Small intestine (tissue), 7 donors: ENCODE measurements at regions not wholly inside any gene's neighbourhood (a gene's known extent, or its start where the extent isn't known, plus 50 kb on each side); places are given as distances from the start of the nearest gene placed in this dataset.

Experiments
- DNase-seq, 2 donors: peaks; one replicate each; pipeline versions ENCODE4 v3.0.0 to v3.0.0-alpha.2; 2013
- FAIRE-seq: peaks from 2 replicates; lab custom pipeline; 2012; peaks lifted over from hg19 to GRCh38; lab: Jason Lieb, UNC
- H3K27ac ChIP-seq, 3 donors: one replicate each; pipeline ENCODE4 v1.5.1; 2013; ENCODE audit warnings: low read length in 2 of 3, mild to moderate bottlenecking in 2 of 3, control low read depth in 1 of 3, inconsistent platforms in 1 of 3, low read depth in 1 of 3, moderate library complexity in 1 of 3
- H3K27me3 ChIP-seq, 3 donors: one replicate each; pipeline ENCODE4 v1.6.1; 2013; ENCODE audit warnings: low read length in 3 of 3, inconsistent platforms in 1 of 3; ENCODE audit not compliant: control insufficient read depth in 3 of 3, insufficient read depth in 3 of 3
- H3K36me3 ChIP-seq, 3 donors: one replicate each; pipeline ENCODE4 v1.6.1; 2013; ENCODE audit warnings: low read length in 3 of 3, inconsistent platforms in 1 of 3, low read depth in 1 of 3, mild to moderate bottlenecking in 1 of 3, moderate library complexity in 1 of 3; ENCODE audit not compliant: control insufficient read depth in 3 of 3, insufficient read depth in 2 of 3
- H3K4me1 ChIP-seq, 3 donors: one replicate each; pipeline ENCODE4 v1.6.1; 2013; ENCODE audit warnings: low read length in 2 of 3, inconsistent platforms in 1 of 3, low read depth in 1 of 3, mild to moderate bottlenecking in 1 of 3, moderate library complexity in 1 of 3; ENCODE audit not compliant: control insufficient read depth in 3 of 3, insufficient read depth in 2 of 3
- H3K4me3 ChIP-seq, 3 donors: one replicate each; pipeline ENCODE4 v1.5.1; 2013; ENCODE audit warnings: low read length in 3 of 3, control low read depth in 1 of 3, inconsistent platforms in 1 of 3, low read depth in 1 of 3, mild to moderate bottlenecking in 1 of 3, moderate library complexity in 1 of 3
- H3K9me3 ChIP-seq, 2 donors: one replicate each; pipeline ENCODE4 v1.6.1; 2013; ENCODE audit warnings: low read depth in 1 of 2, low read length in 1 of 2; ENCODE audit not compliant: control insufficient read depth in 2 of 2, insufficient read depth in 1 of 2
- WGBS, 3 donors: extraction: QIAGEN DNeasy Blood & Tissue Kit; methylation state at CpG; one replicate each; pipeline ENCODE4 v1.1.7; 2013; 5-methylcytosine and 5-hydroxymethylcytosine counted together
- donor health status: healthy with polysubstance abuse.
- donor health status: control.
- donor health status: control.
- donor health status: Bipolar disorder and iron deficiency.
- donor health status: healthy.

DNA sequence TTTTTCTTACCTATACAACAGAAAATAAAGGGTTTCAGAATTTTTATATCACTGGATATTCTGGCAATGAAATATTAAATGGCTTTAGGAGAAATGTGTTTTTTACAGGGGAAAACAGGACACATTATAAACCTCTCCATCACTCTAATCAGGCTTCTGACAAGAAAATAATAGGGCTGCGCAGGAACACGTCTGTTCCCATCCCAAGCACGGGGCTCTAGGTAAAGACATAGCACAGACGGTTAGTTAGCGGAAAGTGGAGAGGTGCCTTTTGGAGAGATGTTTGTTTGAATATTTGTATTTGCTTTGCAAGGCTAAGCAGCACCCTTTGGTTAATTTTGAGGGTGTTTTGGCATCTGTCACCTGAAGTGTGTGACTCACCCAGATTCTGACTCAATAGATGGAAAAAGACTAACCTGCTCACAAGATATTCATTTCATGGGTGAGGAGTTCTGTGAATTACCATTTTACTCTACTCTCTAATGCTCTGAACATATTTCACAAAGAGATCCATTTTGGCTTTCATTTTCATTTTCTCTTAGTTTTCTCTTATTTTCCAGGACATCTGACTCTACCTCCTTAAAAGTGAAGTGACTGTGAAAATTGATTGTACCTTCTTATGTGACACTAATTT lies 174.5 kb upstream of the AKR1E2 start:
- FAIRE-seq, result no peak
- no peak overlapping the region for H3K4me3 ChIP-seq
- H3K27ac ChIP-seq, result no peak overlapping the region

DNA sequence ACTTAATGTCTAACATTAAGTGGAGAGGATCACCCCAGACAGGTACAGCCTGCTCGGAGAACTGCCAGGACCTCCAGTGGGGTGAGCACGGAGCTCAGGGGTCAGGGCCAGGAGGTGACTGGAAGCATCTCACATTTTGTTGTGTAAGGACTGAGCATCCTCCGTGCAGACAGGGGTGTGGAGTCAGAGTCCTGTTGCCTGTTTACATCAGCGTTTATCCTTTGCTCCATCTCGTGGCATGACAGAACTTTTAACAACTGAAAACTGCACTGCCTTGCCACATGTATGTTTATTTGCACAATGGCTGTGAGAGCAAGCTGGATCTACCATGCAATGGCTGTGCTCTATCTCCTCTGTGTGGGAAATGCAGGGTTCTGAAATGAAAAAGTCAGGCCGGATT lies 175.4 kb upstream of the AKR1E2 start:
- FAIRE-seq, result no peak

More for the DNA sequence above, 174.5 kb upstream of the AKR1E2 start:
- no peaks in the 10 kb centered on the region for H3K27me3 ChIP-seq
- H3K9me3 ChIP-seq, result no peaks in the 10 kb centered on the region
- no peak for DNase-seq
- H3K4me1 ChIP-seq, result peaks cover 0 to 3% (median 0%) of the 10 kb centered on the region in 3 donors
- H3K36me3 ChIP-seq, result no peaks in the 10 kb centered on the region
- 85 to 90% (median 88%) methylated on average over 5 of the region's 5 CpGs for WGBS, 3 donors

DNA sequence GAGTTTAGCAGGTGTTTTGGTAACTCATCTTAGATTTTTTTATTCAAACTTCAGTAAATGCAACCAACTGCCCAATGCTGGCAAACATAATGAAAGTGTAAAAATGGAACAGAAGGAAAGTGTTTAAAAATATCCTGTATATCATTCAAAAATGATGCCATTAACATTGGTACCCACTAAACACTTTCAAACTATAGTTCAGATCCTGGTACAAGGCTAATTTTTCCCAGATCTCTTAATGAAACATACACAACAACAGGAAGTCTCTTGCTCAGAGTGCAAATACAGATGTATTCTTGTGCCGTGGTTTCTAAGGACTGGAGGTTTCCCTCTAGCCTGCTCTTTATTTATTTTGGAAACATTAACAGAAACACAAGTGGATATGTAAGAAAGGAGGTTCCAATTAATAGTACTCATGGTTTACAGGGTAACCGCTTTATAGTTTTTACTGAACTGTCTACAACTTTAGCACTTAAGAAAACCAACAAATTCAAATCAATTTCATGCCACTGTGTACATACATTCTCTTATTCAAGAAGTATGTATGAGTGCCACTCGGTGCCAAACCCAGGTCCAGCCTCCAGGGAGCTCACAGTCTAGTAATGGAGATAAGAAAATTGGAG lies 176.0 kb upstream of the AKR1E2 start:
- WGBS, 3 donors, result 60 to 64% (median 63%) methylated on average over 3 of the region's 3 CpGs
- FAIRE-seq (no peak), DNase-seq (no peak)
- Histone ChIP-seq H3K4me1 (peaks cover 0 to 3% (median 0%) of the 10 kb centered on the region in 3 donors), H3K4me3 (no peak overlapping the region), H3K9me3 (no peaks in the 10 kb centered on the region), H3K27me3 (no peaks in the 10 kb centered on the region), H3K36me3 (no peaks in the 10 kb centered on the region), H3K27ac (no peak overlapping the region)

More for the DNA sequence above, 175.4 kb upstream of the AKR1E2 start:
- no peak overlapping the region for H3K4me3 ChIP-seq
- DNase-seq, result no peak
- H3K9me3 ChIP-seq, result no peaks in the 10 kb centered on the region
- no peak overlapping the region for H3K27ac ChIP-seq
- no peaks in the 10 kb centered on the region for H3K27me3 ChIP-seq
- peaks cover 0 to 3% (median 0%) of the 10 kb centered on the region in 3 donors for H3K4me1 ChIP-seq
- H3K36me3 ChIP-seq, result no peaks in the 10 kb centered on the region
- WGBS, 3 donors, result 70 to 76% (median 76%) methylated on average over 6 of the region's 6 CpGs

DNA sequence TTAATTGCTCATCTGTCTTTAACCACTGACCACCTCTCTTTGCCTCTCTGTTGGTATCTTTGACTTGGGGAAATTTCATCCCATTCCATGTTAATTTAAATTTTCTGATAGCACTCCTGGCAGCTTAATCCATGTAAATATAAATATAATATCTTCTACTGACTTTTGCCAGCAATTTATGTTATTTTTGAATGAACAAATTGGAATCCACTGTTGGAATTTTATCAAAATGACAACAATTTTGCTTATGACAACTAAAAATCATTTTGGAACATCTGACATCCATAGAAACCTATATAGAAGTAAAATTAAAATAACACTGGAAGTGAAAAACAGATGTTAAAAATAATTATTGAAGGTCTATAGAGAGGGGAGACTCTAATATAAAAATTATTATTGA lies 176.5 kb upstream of the AKR1E2 start:
- Histone ChIP-seq H3K4me3 (no peak overlapping the region), H3K9me3 (no peaks in the 10 kb centered on the region), H3K27ac (no peak overlapping the region), H3K36me3 (no peaks in the 10 kb centered on the region), H3K27me3 (no peaks in the 10 kb centered on the region), H3K4me1 (peaks cover 0 to 3% (median 0%) of the 10 kb centered on the region in 3 donors)
- FAIRE-seq, result no peak
- DNase-seq, result no peak

DNA sequence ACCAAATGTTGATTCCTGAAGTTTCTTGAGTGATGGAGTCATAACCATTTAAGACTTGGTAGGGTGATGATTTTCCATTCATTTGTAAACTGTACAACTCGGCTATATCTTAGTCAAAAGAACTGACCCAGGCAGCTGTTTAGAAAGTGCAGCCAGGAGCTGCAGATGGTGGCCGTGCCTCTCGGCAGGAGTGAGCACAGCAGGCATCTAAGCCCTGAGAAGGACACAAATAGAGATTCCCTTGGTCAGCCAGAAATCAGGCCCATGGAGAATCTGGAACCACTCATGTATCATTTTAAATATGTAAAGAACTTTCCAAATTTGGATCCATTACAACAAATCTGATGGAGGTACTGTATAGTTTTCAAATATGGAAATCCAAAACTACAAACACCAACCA lies 177.0 kb upstream of the AKR1E2 start:
- H3K4me3 ChIP-seq, result no peak overlapping the region
- DNase-seq (no peak), FAIRE-seq (no peak)
- H3K27ac ChIP-seq, result no peak overlapping the region
- H3K9me3 ChIP-seq, result no peaks in the 10 kb centered on the region
- no peaks in the 10 kb centered on the region for H3K27me3 ChIP-seq
- H3K36me3 ChIP-seq, result no peaks in the 10 kb centered on the region
- peaks cover 0 to 3% (median 0%) of the 10 kb centered on the region in 3 donors for H3K4me1 ChIP-seq
- WGBS, 3 donors, result 83 to 92% (median 87%) methylated on average over 3 of the region's 3 CpGs

DNA sequence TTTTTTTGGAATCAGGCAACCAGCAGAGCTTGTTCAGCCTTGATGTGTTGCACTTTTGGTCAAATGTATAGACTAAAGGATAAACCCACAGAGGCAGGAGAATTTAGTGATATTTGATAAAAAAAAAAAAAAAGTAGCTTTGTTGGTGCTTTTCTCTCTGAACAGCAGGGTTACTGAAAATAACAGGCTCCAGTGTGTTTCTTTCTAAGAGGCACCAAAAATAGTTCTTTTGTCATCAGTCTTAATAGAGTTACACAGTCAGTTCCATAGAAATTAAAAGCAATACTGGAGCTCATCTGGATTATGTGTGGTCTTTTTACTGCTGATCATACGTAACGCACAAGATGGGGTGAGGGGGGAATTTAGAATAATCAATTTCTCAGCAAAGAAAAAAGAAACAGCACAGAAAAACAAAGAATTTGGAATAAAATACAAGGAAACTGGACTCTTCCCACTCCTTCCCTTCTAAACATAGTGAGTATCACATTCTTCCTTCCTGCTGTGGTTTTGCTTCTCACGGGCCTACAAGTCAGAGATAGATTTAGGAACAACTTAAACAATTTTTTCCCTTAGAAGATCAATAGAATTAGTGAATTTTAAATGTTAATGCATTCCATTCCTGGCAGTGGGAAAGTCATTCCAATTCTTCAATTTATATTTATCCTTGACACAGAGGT lies 178.8 kb upstream of the AKR1E2 start:
- H3K4me1 ChIP-seq, result peaks cover 0 to 3% (median 0%) of the 10 kb centered on the region in 3 donors
- no peaks in the 10 kb centered on the region for H3K9me3 ChIP-seq
- WGBS, 3 donors, result 77 to 88% (median 84%) methylated on average over 3 of the region's 3 CpGs
- H3K36me3 ChIP-seq, result no peaks in the 10 kb centered on the region
- H3K27me3 ChIP-seq, result peaks cover 0 to 3% (median 0%) of the 10 kb centered on the region in 3 donors
- no peak overlapping the region for H3K27ac ChIP-seq
- H3K4me3 ChIP-seq, result no peak overlapping the region
- DNase-seq (no peak), FAIRE-seq (no peak)

DNA sequence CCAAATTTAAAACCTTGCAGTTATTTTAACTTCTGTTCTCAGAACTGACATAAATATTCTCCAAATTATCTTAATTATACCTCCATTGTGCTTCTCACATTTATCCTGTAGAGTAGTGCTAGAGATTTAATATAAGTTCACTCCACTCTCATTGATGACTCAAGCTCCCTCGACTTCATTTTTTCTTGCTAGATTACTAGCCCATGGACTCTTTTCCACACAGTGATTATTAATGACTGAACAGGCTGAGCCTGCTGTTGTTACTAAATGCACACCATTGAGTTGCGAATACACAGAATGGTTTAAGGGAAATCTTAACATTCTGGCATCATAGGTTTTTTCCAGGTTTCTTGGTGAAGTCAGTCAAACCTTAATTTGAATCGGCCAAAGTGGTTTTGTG lies 179.5 kb upstream of the AKR1E2 start:
- FAIRE-seq, result no peak

DNA sequence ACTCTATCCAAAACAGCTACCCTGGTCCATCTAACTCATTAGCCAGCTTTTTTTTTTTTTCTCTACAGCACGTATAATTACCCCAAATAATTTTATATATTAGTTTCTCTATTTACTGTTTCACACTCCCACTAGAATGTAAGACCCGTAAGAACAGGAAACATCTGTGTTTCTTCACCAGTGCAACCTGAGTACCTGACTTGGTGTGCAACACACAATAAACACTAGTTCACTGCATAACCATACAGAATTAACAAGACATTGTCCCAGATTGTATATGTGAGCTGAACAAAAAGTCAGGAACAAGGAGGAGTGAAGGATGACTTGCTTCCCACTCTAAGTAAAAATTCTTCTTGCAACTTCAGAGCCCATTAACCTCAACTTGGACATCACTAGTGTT lies 180.2 kb upstream of the AKR1E2 start:
- H3K4me1 ChIP-seq, result peaks cover 0 to 3% (median 0%) of the 10 kb centered on the region in 3 donors
- H3K27ac ChIP-seq, result no peak overlapping the region
- no peaks in the 10 kb centered on the region for H3K9me3 ChIP-seq
- peaks cover 0 to 3% (median 0%) of the 10 kb centered on the region in 3 donors for H3K27me3 ChIP-seq
- H3K4me3 ChIP-seq, result no peak overlapping the region
- H3K36me3 ChIP-seq, result no peaks in the 10 kb centered on the region
- DNase-seq (no peak), FAIRE-seq (no peak)
- WGBS, 3 donors, result 45 to 64% (median 58%) methylated on average over 2 of the region's 2 CpGs

More for the DNA sequence above, 179.5 kb upstream of the AKR1E2 start:
- no peaks in the 10 kb centered on the region for H3K36me3 ChIP-seq
- no peak overlapping the region for H3K27ac ChIP-seq
- peaks cover 0 to 3% (median 0%) of the 10 kb centered on the region in 3 donors for H3K27me3 ChIP-seq
- peaks cover 0 to 3% (median 0%) of the 10 kb centered on the region in 3 donors for H3K4me1 ChIP-seq
- 62 to 84% (median 63%) methylated on average over 3 of the region's 3 CpGs for WGBS, 3 donors
- H3K4me3 ChIP-seq, result no peak overlapping the region
- no peaks in the 10 kb centered on the region for H3K9me3 ChIP-seq
- DNase-seq, result no peak
